SK-N-SH (cell line): ENCODE measurements at regions not wholly inside any gene's neighbourhood (a gene's known extent, or its start where the extent isn't known, plus 50 kb on each side); places are given as distances from the start of the nearest gene placed in this dataset.

Source experiments
- EZH2phosphoT487 ChIP-seq: fragments of 200-600 bp; sonication (generic); IDR thresholded peaks from 2 replicates; pipeline ENCODE4 v1.6.1; 2017; ENCODE audit warnings: low read depth, mixed run types, mild to moderate bottlenecking, antibody characterized with exemption, moderate library complexity, borderline replicate concordance
- FOXM1 ChIP-seq: IDR thresholded peaks from 2 replicates; pipeline ENCODE4 v1.4.0; 2012; ENCODE audit warnings: low read depth, mild to moderate bottlenecking
- GATA2 ChIP-seq: sonication (generic); formaldehyde crosslinking; IDR thresholded peaks from 2 replicates; pipeline ENCODE4 v1.5.0; 2020; ENCODE audit warnings: mild to moderate bottlenecking, missing genetic modification reagents
- MEF2A ChIP-seq: IDR thresholded peaks from 2 replicates; pipeline ENCODE4 v1.4.0; 2012; ENCODE audit warnings: low read depth, borderline replicate concordance
- POLR2AphosphoS5 ChIP-seq: IDR thresholded peaks from 2 replicates; pipeline ENCODE4 v1.6.1; 2012; ENCODE audit warnings: low read depth, low read length
- RAD21 ChIP-seq: IDR thresholded peaks from 2 replicates; pipeline ENCODE4 v1.6.1; 2012; ENCODE audit warnings: mild to moderate bottlenecking, low read length
- SIN3A ChIP-seq: IDR thresholded peaks from 2 replicates; pipeline ENCODE4 v1.6.1; 2012; ENCODE audit warnings: low read depth, mild to moderate bottlenecking, low read length, moderate library complexity, borderline replicate concordance
- TEAD4 ChIP-seq: IDR thresholded peaks from 2 replicates; pipeline ENCODE4 v1.4.0; 2012; ENCODE audit warnings: mild to moderate bottlenecking, borderline replicate concordance; ENCODE audit not compliant: insufficient read depth
- TF ChIP-seq, protein P1 (sequence below): fragments of 200-600 bp; sonication (generic); IDR thresholded peaks from 2 replicates; pipeline ENCODE4 v1.6.1; 2017; ENCODE audit warnings: antibody characterized with exemption, mild to moderate bottlenecking, moderate library complexity
- TF ChIP-seq, protein P2 (sequence below): IDR thresholded peaks from 2 replicates; pipeline ENCODE4 v1.4.0; 2012; ENCODE audit warnings: low read depth, borderline replicate concordance

DNA sequence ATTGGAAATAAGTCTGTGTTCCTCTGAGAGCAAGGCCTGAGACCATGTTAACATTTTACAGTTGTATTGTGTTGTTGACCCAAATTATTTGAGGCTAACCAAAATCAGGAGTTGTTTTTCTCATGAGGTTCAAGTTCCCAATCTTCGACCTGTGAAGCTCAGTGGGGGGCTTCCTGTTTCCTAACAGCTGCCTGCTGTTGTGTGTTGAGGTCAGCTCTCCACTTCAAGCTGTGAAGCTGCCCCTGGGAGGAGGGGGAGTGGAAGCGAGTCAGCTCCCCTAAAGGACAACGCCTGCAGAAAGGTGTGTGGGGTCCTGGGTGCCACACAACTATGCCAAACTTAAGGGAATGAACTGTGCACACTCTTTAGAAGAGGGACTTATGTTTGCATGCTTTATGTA is 295.5 kb downstream of the IRX1 start:
- no peak for TF ChIP-seq MEF2A
- TF ChIP-seq, protein P1, sequence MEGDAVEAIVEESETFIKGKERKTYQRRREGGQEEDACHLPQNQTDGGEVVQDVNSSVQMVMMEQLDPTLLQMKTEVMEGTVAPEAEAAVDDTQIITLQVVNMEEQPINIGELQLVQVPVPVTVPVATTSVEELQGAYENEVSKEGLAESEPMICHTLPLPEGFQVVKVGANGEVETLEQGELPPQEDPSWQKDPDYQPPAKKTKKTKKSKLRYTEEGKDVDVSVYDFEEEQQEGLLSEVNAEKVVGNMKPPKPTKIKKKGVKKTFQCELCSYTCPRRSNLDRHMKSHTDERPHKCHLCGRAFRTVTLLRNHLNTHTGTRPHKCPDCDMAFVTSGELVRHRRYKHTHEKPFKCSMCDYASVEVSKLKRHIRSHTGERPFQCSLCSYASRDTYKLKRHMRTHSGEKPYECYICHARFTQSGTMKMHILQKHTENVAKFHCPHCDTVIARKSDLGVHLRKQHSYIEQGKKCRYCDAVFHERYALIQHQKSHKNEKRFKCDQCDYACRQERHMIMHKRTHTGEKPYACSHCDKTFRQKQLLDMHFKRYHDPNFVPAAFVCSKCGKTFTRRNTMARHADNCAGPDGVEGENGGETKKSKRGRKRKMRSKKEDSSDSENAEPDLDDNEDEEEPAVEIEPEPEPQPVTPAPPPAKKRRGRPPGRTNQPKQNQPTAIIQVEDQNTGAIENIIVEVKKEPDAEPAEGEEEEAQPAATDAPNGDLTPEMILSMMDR: no peak
- no peak for TF ChIP-seq TEAD4
- no peak for TF ChIP-seq FOXM1
- no peak for TF ChIP-seq GATA2
- no peak for TF ChIP-seq RAD21
- no peak for TF ChIP-seq POLR2AphosphoS5
- TF ChIP-seq, protein P2, sequence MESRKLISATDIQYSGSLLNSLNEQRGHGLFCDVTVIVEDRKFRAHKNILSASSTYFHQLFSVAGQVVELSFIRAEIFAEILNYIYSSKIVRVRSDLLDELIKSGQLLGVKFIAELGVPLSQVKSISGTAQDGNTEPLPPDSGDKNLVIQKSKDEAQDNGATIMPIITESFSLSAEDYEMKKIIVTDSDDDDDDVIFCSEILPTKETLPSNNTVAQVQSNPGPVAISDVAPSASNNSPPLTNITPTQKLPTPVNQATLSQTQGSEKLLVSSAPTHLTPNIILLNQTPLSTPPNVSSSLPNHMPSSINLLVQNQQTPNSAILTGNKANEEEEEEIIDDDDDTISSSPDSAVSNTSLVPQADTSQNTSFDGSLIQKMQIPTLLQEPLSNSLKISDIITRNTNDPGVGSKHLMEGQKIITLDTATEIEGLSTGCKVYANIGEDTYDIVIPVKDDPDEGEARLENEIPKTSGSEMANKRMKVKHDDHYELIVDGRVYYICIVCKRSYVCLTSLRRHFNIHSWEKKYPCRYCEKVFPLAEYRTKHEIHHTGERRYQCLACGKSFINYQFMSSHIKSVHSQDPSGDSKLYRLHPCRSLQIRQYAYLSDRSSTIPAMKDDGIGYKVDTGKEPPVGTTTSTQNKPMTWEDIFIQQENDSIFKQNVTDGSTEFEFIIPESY: no peak
- no peak for TF ChIP-seq SIN3A
- TF ChIP-seq EZH2phosphoT487: no peak
